ENCODE measurements at regions not wholly inside any gene's neighbourhood (a gene's known extent, or its start where the extent isn't known, plus 50 kb on each side); places are given as distances from the start of the nearest gene placed in this dataset.
"Not testable (repeated sequence)": the region's sequence is repeated elsewhere in the genome, so short reads cannot be mapped to it uniquely, and the experiment has no call there.

GRCh38 chrX:125089761-125090445 is 229.8 kb upstream of the TEX13C start:
- no peak for DNase-seq

- no peak for DNase-seq
These were observed 225.8 kb upstream of the TEX13C start for GRCh38 chrX:125093852-125094251.

GRCh38 chrX:125094901-125095300 is 224.8 kb upstream of the TEX13C start:
- DNase-seq = no peak

GRCh38 chrX:125096469-125096868 is 223.2 kb upstream of the TEX13C start:
- DNase-seq = no peak

- no peak for DNase-seq
These were observed 222.8 kb upstream of the TEX13C start for GRCh38 chrX:125096870-125097269.

- no peak for DNase-seq
These were observed 217.5 kb upstream of the TEX13C start for GRCh38 chrX:125101971-125102755.

- no peak for DNase-seq
These were observed 216.0 kb upstream of the TEX13C start for GRCh38 chrX:125103693-125104092.

- no peak for DNase-seq
These were observed 210.8 kb upstream of the TEX13C start for GRCh38 chrX:125108921-125109320.

GRCh38 chrX:125131164-125131563 is 188.5 kb upstream of the TEX13C start:
- DNase-seq = no peak

GRCh38 chrX:125132274-125132673 is 187.4 kb upstream of the TEX13C start:
- DNase-seq = no peak

- DNase-seq = no peak
These were observed 182.2 kb upstream of the TEX13C start for GRCh38 chrX:125137521-125137920.

- DNase-seq = no peak
These were observed 169.4 kb upstream of the TEX13C start for GRCh38 chrX:125150231-125150630.

GRCh38 chrX:125151146-125151545 is 168.5 kb upstream of the TEX13C start:
- no peak for DNase-seq

GRCh38 chrX:125152011-125152410 is 167.7 kb upstream of the TEX13C start:
- DNase-seq = no peak

GRCh38 chrX:125153621-125154020 is 166.1 kb upstream of the TEX13C start:
- no peak for DNase-seq

GRCh38 chrX:125154288-125155257 is 165.1 kb upstream of the TEX13C start:
- DNase-seq = not testable (repeated sequence)

GRCh38 chrX:125155296-125156033 is 164.2 kb upstream of the TEX13C start:
- not testable (repeated sequence) for DNase-seq

GRCh38 chrX:125170459-125170858 is 149.2 kb upstream of the TEX13C start:
- DNase-seq = no peak

- no peak for DNase-seq
These were observed 147.1 kb upstream of the TEX13C start for GRCh38 chrX:125172531-125172930.

- DNase-seq = no peak
These were observed 143.6 kb upstream of the TEX13C start for GRCh38 chrX:125175991-125176584.

- DNase-seq = no peak
These were observed 125.8 kb upstream of the TEX13C start for GRCh38 chrX:125193921-125194320.

GRCh38 chrX:125198546-125198945 is 121.1 kb upstream of the TEX13C start:
- DNase-seq = no peak
